ENCODE measurements at regions not wholly inside any gene's neighbourhood (a gene's known extent, or its start where the extent isn't known, plus 50 kb on each side); places are given as distances from the start of the nearest gene placed in this dataset.

GRCh38 chr12:91633206-91633605 is 450.6 kb upstream of the DCN start:
- no peak for TF ChIP-seq SUZ12 (IDR thresholded peaks at IDR 0.05; ENCODE audit: extremely low read depth, insufficient read depth, insufficient read length)
- no peak for TF ChIP-seq YY1 (IDR thresholded peaks at IDR 0.05; ENCODE audit: insufficient read depth, insufficient read length)
- TF ChIP-seq ZNF274 (IDR thresholded peaks at IDR 0.05; ENCODE audit: low read depth, low read length), result no peak
